GM18517 (cell line): ENCODE measurements at regions not wholly inside any gene's neighbourhood (a gene's known extent, or its start where the extent isn't known, plus 50 kb on each side); places are given as distances from the start of the nearest gene placed in this dataset.
"Not testable (repeated sequence)": the region's sequence is repeated elsewhere in the genome, so short reads cannot be mapped to it uniquely, and the experiment has no call there.

Experiments used
- ATAC-seq: cut with Tn5 transposase; IDR thresholded peaks from one replicate; pipeline ENCODE4 v1.9.1; 2021; ENCODE audit warnings: mild to moderate bottlenecking, moderate library complexity; ENCODE audit not compliant: unreplicated experiment

DNA sequence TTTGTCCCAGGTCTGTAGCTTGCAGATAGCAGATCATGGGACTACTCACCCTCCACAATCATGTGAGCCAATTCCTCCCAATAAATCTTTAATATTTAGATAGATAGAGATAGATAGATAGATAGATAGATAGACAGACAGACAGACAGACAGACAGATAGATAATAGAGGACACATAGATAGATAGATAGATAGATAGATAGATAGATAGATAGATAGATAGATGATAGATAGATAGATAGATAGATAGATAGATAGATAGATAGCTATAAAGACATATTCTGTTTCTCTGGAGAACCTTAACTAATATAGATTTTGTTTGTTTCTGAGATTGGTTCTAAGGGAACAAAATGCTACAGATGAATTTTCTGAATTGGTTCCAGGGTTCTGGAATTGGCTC is 82.3 kb upstream of the PRDX6 start:
- ATAC-seq, result not testable (repeated sequence)

DNA sequence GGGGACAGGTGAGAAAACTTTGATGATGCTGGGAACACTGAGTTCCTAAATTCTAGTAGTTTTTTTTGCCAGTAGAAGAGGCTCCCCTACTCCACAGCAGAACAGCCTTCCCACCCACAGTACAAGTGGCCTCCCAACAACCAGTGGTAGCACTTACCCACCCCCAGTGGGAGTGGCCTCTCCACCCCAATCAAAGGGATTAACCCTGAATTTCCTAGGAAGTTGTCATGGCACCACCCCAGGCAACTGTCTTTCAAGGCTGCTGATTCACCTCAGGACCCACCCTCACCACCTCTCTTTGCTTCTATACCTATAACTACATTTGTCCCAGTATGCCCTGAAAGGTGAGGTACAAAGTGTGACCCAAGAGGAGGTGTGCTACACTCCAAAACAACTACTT is 81.4 kb upstream of the PRDX6 start:
- no peak for ATAC-seq

DNA sequence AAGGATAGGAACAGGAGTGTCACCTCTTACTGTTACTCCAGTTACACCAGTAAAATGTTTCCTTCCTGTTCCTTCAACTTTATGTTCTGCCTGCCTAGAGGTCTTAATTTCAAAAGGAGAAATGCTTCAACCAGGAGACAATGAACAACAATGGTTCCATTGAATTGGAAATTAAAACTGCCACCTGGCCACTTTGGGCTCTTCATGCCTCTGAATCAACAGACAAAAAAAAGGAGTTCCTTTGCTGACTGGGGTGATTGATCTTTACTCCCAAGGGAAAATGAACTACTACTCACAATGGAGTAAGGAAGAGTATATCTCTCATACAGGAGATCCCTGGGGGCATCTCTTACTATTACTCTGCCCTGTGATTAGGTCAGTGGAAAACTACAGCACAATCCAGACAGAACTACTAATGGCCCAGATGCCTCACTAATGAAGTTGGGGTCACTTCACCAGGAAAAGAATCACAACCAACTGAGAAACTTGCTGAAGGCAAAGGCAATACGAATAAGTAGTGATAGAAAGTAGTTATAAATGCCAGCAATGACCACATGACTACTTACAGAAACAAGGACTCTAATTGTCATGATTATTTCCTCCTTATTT is 76.6 kb upstream of the PRDX6 start:
- ATAC-seq, result no peak

DNA sequence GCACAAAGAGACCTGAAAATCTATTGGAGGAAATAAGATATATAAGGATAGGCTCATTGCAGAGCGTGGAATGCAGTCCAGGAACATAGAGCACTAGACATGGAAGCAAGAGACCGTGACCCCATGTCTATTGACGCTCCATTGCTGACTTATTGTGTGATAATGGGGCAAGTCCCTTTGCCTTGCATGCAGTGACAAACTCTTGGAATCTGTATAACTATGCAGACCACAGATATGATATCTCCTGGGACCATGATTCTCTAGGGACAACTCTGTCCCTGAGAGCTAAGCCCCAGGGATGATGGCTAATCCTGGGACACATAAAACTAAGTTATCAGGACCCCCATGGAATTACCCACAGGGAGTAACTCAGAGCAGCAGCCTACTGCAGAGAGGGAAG is 73.1 kb upstream of the PRDX6 start:
- no peak for ATAC-seq

DNA sequence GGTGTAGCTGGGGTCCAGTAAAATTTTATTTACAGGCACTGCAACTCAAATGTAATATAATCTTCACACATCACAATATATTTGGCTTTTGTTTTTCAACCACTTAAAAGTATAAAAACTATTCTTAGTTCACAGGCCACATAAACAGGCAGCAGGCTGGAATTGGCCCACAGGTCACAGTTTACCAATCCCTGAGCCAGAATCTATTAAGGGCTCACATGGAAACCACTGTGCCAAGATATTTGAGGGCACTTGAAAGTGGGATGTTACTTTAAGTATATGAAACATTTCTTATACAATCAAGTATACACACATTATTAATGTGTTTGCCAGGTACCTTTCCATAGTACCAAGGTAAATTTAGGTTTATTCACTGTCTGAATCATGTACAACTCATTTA is 71.9 kb upstream of the PRDX6 start:
- ATAC-seq, result no peak

DNA sequence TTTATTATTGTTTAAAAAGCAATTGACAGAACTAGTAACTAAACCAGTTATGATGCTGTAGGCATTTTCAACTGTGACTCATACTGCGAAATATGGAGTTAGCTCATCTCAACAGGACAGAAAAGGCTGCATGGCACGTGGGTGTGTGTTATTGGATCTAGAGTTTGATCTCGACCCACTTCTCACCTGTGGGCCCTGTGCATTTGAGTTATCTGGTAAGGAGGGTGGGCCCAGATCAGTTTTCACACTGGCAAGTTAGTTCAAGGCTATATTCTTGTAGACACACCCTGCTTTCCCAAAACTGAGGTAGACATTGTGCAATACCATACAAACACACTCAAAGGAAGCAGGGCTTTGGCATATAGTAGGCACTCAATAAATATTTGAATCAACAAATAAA is 71.3 kb upstream of the PRDX6 start:
- no peak for ATAC-seq

DNA sequence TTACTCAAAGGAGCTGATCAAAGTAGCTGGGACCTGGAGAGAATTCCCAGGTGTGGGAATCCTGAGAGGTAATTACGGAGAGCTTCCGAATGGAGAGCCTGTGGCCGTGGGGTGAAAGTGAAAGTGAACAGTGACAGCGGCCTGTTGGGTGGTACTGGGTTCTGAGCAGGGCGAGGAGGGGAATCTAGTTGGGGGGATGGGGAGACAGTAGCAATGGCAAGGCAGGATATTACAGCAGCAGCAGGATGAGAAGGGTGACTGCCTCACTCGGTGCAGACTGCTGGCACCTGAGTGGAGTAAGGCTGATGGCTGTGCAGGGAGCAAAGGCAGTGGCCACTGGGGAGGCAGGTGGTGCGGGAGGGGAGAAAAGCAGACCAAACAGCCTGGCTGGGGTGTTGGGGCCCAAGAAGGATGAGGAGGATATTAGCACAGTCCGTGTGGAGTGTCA is 70.3 kb upstream of the PRDX6 start:
- ATAC-seq, result no peak

DNA sequence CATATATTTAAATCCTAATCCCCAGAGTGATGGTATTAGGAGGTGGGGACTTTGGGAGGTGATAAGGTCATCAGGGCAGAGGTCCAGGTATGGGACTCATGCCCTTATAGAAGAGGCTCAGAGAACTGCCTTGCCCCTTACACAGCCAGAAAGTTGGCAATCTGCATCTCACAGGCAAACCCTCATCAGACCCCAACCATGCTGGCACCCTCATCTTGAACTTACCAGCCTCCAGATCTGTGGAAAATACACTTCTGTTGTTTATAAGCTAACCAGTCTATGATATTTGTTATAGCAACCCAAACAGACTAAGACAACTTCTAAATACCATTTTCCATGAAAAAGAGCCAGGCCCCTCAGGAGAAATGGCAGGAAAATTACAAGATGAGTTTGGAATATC is 69.3 kb upstream of the PRDX6 start:
- ATAC-seq, result no peak

DNA sequence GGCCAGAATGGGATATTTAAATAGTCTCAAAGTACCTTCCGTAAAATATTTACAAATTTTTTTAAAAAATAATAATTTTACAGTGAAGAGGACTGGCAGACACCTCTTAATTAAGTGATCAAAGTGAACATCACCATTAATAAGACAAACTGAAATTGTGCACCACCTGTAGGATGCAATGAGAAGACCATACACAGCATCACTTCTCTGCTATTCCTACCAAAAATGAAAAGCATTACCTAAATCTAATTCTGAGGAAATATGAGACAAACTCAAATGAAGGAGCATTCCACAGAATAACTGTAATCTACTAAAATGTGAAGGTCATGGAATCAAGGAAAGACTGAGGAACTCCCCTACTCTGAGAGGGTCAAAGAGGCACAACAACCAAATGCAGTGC is 68.2 kb upstream of the PRDX6 start:
- no peak for ATAC-seq

DNA sequence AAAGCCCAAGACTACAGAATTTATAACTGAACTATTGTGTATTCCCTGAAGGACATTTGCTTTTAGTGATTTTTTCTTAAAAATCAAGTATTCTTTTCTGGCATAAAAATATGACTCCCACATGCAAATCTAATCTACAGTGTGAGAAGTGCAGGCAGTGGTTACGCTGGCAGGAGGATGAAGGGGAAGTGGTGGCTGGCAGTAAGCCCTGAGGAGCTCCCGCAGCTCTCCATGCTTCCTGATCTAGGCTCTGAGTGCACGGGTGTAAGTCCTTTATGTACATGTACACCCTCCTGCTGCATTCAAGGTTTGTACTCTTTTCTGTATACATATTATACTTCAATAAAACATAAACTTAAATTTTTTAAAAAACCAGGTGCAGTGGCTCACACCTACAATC is 67.5 kb upstream of the PRDX6 start:
- ATAC-seq, result no peak

DNA sequence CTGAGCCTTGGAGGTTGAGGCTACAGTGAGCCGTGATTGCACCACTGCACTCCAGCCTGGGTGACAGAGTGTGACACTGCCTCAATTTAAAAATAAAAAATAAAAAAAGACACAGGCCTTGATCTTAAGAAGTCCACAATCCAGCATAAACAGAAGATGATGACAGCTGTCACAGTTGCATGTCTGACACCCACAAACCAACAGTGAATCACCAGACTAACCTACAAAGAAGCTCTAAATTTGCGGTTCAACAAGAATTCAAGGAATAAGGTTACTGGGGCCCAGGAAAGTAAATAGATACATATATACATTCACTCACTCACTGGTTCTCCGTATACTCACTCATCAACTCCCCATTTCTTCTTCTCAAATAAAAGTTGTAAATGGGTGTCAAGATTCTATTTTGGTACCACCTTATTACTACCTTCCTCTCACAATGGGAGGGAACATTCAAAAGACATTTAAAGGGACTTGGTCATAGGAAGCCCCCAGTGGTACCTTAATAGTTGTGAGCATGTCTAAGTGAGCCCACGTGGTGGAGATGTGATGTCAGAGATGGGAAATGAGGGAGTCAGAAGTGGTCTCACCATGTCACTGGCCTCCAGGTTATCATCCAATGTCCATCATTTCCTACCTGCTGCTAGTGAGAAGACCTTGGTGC is 66.9 kb upstream of the PRDX6 start:
- ATAC-seq, result peak; percentile 3

DNA sequence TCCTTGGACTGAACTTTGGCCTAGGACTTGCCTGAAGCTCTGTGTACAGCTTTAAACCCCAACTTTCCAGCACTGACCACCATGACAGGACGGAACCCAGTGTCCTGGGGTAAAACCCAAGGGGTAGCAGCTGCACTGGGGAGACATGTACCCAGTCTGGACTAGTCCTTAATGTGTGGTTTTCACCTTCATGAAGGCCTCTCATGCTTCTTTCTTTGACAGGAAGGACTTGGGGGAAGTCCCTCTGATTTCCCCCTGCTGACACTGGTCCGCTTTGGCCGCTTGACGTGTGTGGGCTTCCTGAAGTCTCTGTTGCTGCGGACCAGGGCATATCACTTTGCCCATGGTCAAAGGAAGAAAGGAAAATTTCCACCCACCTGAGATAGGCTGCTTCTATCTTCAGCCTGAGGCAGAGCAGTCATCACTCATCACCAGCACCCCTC is 66.3 kb upstream of the PRDX6 start:
- ATAC-seq, result peak; percentile 47

DNA sequence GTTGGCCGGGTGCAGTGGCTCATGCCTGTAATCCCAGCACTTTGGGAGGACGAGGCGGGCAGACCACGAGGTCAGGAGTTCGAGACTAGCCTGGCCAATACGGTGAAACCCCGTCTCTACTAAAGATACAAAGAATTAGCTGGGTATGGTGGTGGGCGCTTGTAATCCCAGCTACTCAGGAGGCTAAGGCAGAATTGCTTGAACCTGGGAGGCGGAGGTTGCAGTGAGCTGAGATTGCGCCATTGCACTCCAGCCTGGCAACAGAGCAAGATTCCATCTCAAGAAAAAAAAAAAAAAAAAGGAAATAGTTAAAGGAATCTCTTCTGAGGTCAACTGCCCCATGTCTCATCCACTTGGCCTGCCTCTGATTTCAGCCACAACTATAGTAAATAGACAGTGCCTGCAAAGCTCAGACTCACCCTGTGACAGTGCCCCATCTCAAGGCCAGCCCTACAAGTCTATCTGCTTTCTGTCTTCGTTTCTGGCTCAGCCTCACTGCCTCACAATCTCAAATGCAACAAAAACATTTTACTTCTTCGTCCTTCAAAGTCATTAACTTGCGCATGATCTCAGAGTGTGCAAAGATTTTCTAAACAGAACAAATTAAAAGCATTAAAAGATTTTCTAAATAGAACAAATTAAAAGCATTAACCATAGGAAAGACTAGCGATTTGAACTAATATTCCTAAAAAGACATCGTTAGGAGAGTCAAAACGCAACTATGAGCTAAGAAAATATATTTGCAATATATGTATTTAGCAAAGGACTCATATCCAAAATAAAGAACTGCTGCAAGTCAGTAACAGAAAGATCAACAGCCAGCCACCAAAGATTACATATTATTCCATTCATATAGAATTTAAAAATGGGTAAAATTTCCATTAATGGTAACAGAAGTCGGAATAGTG is 65.0 kb upstream of the PRDX6 start:
- no peak for ATAC-seq

- no peak for ATAC-seq
Measured at GRCh38 chr1:173413271-173413707, 63.8 kb upstream of the PRDX6 start.

DNA sequence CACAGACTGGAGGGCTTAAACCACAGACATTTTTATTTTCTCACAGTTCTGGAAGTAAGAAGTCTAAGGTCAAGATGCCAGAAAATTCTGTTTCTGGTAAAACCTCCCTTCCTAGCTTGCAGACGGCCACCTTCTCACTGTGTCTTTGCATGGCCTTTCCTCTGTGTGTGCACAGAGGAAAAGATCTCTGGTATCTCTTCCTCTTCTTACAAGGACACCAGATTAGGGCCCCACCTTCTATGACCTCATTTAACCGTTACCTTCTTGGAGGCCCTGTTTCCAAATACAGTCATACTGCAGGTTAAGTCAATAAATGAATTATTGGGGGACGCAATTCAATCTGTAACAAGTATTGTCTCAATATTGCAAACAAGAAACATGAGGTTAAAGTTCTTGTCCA is 63.0 kb upstream of the PRDX6 start:
- peak; percentile 33 for ATAC-seq

- no peak for ATAC-seq
Measured at GRCh38 chr1:173414539-173415226, 62.5 kb upstream of the PRDX6 start.

GRCh38 chr1:173415490-173415889 is 61.6 kb upstream of the PRDX6 start:
- peak; percentile 35 for ATAC-seq

DNA sequence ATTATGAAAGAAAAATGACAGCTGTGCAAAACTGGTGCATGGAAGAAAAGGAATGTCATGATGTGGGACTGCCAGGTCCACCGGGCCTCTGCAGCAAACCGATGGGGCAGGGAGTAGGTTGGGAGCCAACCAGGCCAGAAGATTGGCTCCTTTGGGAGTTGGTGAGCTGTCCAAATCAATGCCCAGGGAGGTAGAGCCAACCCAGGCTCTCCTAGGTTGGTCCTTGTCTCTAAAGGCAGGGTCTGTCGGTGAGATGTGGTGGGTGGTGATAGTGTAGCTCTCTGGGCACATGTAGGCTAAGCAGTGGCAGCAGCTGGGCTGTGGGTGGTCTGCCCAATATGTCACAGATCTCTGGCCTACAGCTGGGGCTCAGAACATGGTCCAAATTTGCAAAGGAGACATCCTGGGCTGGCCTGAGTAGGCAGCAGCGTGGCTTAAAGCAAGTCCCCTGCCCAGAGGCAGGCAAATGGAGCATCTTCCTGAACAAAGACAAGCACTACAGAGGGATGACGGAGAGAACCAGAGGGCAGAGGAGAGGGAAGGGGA is 61.2 kb upstream of the PRDX6 start:
- ATAC-seq, result no peak

GRCh38 chr1:173417563-173417962 is 59.6 kb upstream of the PRDX6 start:
- no peak for ATAC-seq

GRCh38 chr1:173418107-173418985 is 58.8 kb upstream of the PRDX6 start:
- ATAC-seq, result peak; percentile 42
